GM12878 (cell line): ENCODE measurements at regions not wholly inside any gene's neighbourhood (a gene's known extent, or its start where the extent isn't known, plus 50 kb on each side); places are given as distances from the start of the nearest gene placed in this dataset.

Source experiments
- ATAC-seq: fragments of 200-7000 bp; cut with Tn5 transposase; 3 replicates; pipeline ENCODE4 v1.9.1; 2020; ENCODE audit warnings: mild to moderate bottlenecking, moderate library complexity
- BruUV-seq: library from RNA; stranded (reverse); fragments of 400-500 nt; replicated peaks from 2 replicates; lab custom pipeline; 2021; lab: Mats Ljungman, UMichigan
- CTCF ChIA-PET: fragments of 300-600 bp; sonication (Branson Sonifier 250); formaldehyde crosslinking; extraction: SDS; loops from one replicate; lab custom pipeline; 2021; ENCODE audit warnings: inconsistent platforms; lab: Yijun Ruan, JAX
- POLR2A ChIA-PET: fragments of 350-600 bp; formaldehyde crosslinking; extraction: SDS; loops from one replicate; lab custom pipeline; 2021; ENCODE audit warnings: inconsistent platforms; lab: Charles Lee
- RAD21 ChIA-PET: fragments of 300-600 bp; sonication (Branson Sonifier 250); formaldehyde crosslinking; loops from one replicate; lab custom pipeline; 2023; ENCODE audit warnings: antibody characterized with exemption; ENCODE audit not compliant: unreplicated experiment; lab: Charles Lee
- SMC1A ChIA-PET: fragments of 300-600 bp; sonication (Branson Sonifier 250); formaldehyde crosslinking; loops from one replicate; lab custom pipeline; 2023; ENCODE audit not compliant: unreplicated experiment, uncharacterized antibody; lab: Charles Lee
- DNase-seq: peaks from one replicate; pipeline ENCODE4 v3.0.0-alpha.2; 2011; ENCODE audit warnings: low read depth, low spot score
- FAIRE-seq: peaks from 3 replicates; lab custom pipeline; 2011; peaks lifted over from hg19 to GRCh38; lab: Jason Lieb, UNC
- H2AFZ ChIP-seq: 2 replicates; pipeline ENCODE4 v1.6.0; 2011; ENCODE audit warnings: low read depth, low read length, control low read depth; ENCODE audit not compliant: control insufficient read depth
- H3K27ac ChIP-seq: 2 replicates; pipeline ENCODE4 v1.5.1; 2011; ENCODE audit warnings: control low read depth; ENCODE audit not compliant: control insufficient read depth, insufficient read depth
- H3K27me3 ChIP-seq, 2 experiments: replicated peaks in 1 of 2; 2 replicates each; pipeline versions ENCODE4 v1.6.0 to v1.6.1; 2011; ENCODE audit warnings: low read length in 1 of 2; ENCODE audit not compliant: control insufficient read depth in 2 of 2, insufficient read depth in 2 of 2
- H3K36me3 ChIP-seq, 2 experiments: 2 replicates each; pipeline ENCODE4 v1.5.1; 2011; ENCODE audit warnings: low read length in 1 of 2; ENCODE audit not compliant: control insufficient read depth in 2 of 2, insufficient read depth in 2 of 2
- H3K4me1 ChIP-seq: 2 replicates; pipeline ENCODE4 v1.6.1; 2011; ENCODE audit warnings: mild to moderate bottlenecking, low read length, moderate library complexity, mixed read lengths; ENCODE audit not compliant: control insufficient read depth, insufficient read depth
- H3K4me2 ChIP-seq: 2 replicates; pipeline ENCODE4 v1.6.0; 2011; ENCODE audit warnings: control low read depth; ENCODE audit not compliant: control insufficient read depth, insufficient read depth
- H3K4me3 ChIP-seq: fragments of 200-600 bp; sonication (generic); 2 replicates; pipeline ENCODE4 v1.5.1; 2016
- H3K79me2 ChIP-seq: 2 replicates; pipeline ENCODE4 v1.6.0; 2011; ENCODE audit warnings: low read length; ENCODE audit not compliant: control insufficient read depth, insufficient read depth
- H3K9ac ChIP-seq: 2 replicates; pipeline ENCODE4 v1.8.0; 2011; ENCODE audit warnings: low read length, control low read depth, mixed read lengths; ENCODE audit not compliant: control insufficient read depth, insufficient read depth
- H3K9me3 ChIP-seq: replicated peaks from 3 replicates; pipeline ENCODE4 v1.5.1; 2011; ENCODE audit warnings: mild to moderate bottlenecking, low read length; ENCODE audit not compliant: control insufficient read depth, insufficient read depth
- H4K20me1 ChIP-seq: 2 replicates; pipeline ENCODE4 v1.6.0; 2011; ENCODE audit not compliant: control insufficient read depth, insufficient read depth
- BRCA1 ChIP-seq: IDR thresholded peaks from 2 replicates; pipeline ENCODE4 v1.6.1; 2011; ENCODE audit warnings: low read depth, low read length, improper control_type of control experiment
- CEBPB ChIP-seq, 2 experiments: fragments of 150-350 bp in 1 of 2; IDR thresholded peaks; 2 replicates each; pipeline ENCODE4 v1.6.1; 2012 to 2014; ENCODE audit warnings: low read depth in 2 of 2, low read length in 2 of 2, borderline replicate concordance in 1 of 2, inconsistent platforms in 1 of 2
- CREB1 ChIP-seq: IDR thresholded peaks from 2 replicates; pipeline ENCODE4 v1.6.1; 2012; ENCODE audit warnings: low read depth, mild to moderate bottlenecking, inconsistent platforms
- DPF2 ChIP-seq: fragments of 450-650 bp; IDR thresholded peaks from 2 replicates; pipeline ENCODE4 v1.6.1; 2017; ENCODE audit warnings: mild to moderate bottlenecking
- EP300 ChIP-seq, 2 experiments: fragments of 150-350 bp in 1 of 2; IDR thresholded peaks; 2 replicates each; pipeline ENCODE4 v1.6.1; 2011 to 2012; ENCODE audit warnings: low read depth in 2 of 2, low read length in 2 of 2, borderline replicate concordance in 1 of 2, improper control_type of control experiment in 1 of 2, inconsistent platforms in 1 of 2; ENCODE audit not compliant: control insufficient read depth in 1 of 2
- GATAD2B ChIP-seq: fragments of 450-650 bp; conservative IDR thresholded peaks from 2 replicates; pipeline ENCODE4 v1.6.1; 2017; ENCODE audit warnings: low read depth, mild to moderate bottlenecking, moderate library complexity
- IKZF2 ChIP-seq, 2 experiments: fragments of 450-650 bp; IDR thresholded peaks; 2 replicates each; pipeline ENCODE4 v1.6.1; 2017; ENCODE audit warnings: mild to moderate bottlenecking in 2 of 2, moderate library complexity in 2 of 2
- JUNB ChIP-seq: IDR thresholded peaks from 2 replicates; pipeline ENCODE4 v1.6.1; 2016; ENCODE audit warnings: antibody characterized with exemption, mild to moderate bottlenecking
- JUND ChIP-seq: IDR thresholded peaks from 2 replicates; pipeline ENCODE4 v1.6.1; 2012; ENCODE audit warnings: low read depth, mild to moderate bottlenecking, low read length, improper control_type of control experiment, moderate library complexity
- KDM1A ChIP-seq: fragments of 200-600 bp; sonication (generic); IDR thresholded peaks from 2 replicates; pipeline ENCODE4 v1.6.1; 2016; ENCODE audit warnings: borderline replicate concordance
- MYB ChIP-seq: fragments of 150-350 bp; IDR thresholded peaks from 2 replicates; pipeline ENCODE4 v1.6.1; 2014; ENCODE audit warnings: mild to moderate bottlenecking, low read depth, low read length, borderline replicate concordance
- NFIC ChIP-seq: IDR thresholded peaks from 2 replicates; pipeline ENCODE4 v1.6.1; 2012; ENCODE audit warnings: low read depth, mild to moderate bottlenecking, inconsistent platforms, low read length, moderate library complexity
- POU2F2 ChIP-seq: IDR thresholded peaks from 3 replicates; pipeline ENCODE4 v1.6.1; 2011; ENCODE audit warnings: low read depth, mild to moderate bottlenecking, low read length, borderline replicate concordance
- RBBP5 ChIP-seq: fragments of 200-600 bp; sonication (generic); conservative IDR thresholded peaks from 2 replicates; pipeline ENCODE4 v1.6.1; 2016
- SIN3A ChIP-seq: IDR thresholded peaks from 2 replicates; pipeline ENCODE4 v1.6.1; 2012; ENCODE audit warnings: low read depth, low read length, improper control_type of control experiment
- SMAD5 ChIP-seq: IDR thresholded peaks from 2 replicates; pipeline ENCODE4 v1.6.1; 2016; ENCODE audit warnings: antibody characterized with exemption, low read depth
- SMARCA5 ChIP-seq: fragments of 450-650 bp; IDR thresholded peaks from 2 replicates; pipeline ENCODE4 v1.6.1; 2017; ENCODE audit warnings: mild to moderate bottlenecking
- SMC3 ChIP-seq: IDR thresholded peaks from 2 replicates; pipeline ENCODE4 v1.6.1; 2011; ENCODE audit warnings: low read length, improper control_type of control experiment, borderline replicate concordance
- STAT3 ChIP-seq: IDR thresholded peaks from 2 replicates; pipeline ENCODE4 v1.6.1; 2011; ENCODE audit warnings: low read depth, low read length, improper control_type of control experiment
- TCF12 ChIP-seq: IDR thresholded peaks from 2 replicates; pipeline ENCODE4 v1.6.1; 2011; ENCODE audit warnings: low read depth, mild to moderate bottlenecking, low read length
- ZNF384 ChIP-seq: IDR thresholded peaks from 2 replicates; pipeline ENCODE4 v1.6.1; 2012; ENCODE audit warnings: low read depth, mild to moderate bottlenecking, low read length, improper control_type of control experiment, borderline replicate concordance
- ZSCAN29 ChIP-seq: fragments of 450-650 bp; IDR thresholded peaks from 2 replicates; pipeline ENCODE4 v1.6.1; 2017; ENCODE audit warnings: mild to moderate bottlenecking, moderate library complexity
- WGBS: methylation state at CpG from one replicate; pipeline ENCODE4 v1.1.6; 2016; ENCODE audit warnings: low lambda C conversion rate; ENCODE audit not compliant: insufficient replicate concordance, insufficient coverage; ENCODE audit errors: missing lambda C conversion rate; 5-methylcytosine and 5-hydroxymethylcytosine counted together
- in situ Hi-C: fragments of 300-500 bp; cut with MboI; formaldehyde crosslinking; loops from 9 replicates; pipeline ENCODE4 v1.14.3; 2018; ENCODE audit warnings: mixed read lengths
- intact Hi-C: fragments of 100-400 bp; cut with micrococcal nuclease; formaldehyde crosslinking; loops from one replicate; pipeline ENCODE4 v1.14.2; 2022; ENCODE audit not compliant: unreplicated experiment
- TF ChIP-seq, protein P1 (sequence below): fragments of 150-350 bp; IDR thresholded peaks from 2 replicates; pipeline ENCODE4 v1.6.1; 2016; ENCODE audit warnings: low read depth, low read length

DNA sequence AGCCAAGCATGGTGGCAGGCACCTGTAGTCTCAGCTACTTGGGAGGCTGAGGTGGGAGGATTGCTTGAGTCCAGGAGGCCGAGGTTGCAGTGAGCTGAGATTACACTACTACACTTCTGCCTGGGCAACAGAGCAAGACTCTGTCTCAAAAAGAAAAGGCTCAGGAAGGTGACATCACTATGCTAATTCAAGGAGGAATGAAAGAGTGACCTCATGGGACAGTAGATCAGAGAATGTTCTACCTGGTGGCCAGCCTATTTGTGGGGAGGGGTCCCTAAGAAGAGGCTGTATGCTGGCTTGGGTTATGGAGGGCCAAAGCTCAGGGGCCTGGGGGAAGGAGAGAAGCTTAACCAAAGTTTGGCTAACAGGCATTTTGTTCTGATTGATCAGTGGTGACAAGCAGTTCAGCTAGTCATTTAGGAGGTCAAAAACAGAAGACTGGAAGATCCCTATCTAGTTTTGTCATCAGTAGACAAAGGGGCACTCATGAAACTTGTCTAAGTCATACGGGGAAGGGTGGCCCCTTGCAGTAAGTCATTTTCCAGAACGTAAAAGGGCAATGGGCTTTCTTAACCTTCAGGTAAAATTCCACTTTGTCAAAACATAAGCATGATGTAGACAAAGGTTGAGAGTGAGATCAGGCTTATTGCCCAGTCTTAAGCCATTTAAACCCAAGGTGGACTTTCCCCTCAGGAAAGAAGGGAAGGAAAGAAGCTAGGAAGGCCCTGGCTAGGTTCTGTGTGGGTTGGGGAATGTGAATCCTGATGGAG is 60.8 kb upstream of the EEA1 start:
- H3K27me3 ChIP-seq, result no peaks in the 10 kb centered on the region
- FAIRE-seq (peak; percentile 7), DNase-seq (no peak), ATAC-seq (peak; percentile 62)
- peaks cover 42% of the 10 kb centered on the region for H3K4me1 ChIP-seq
- POLR2A ChIA-PET, result interaction anchor here (0.6 to 5.9 kb wide), 6 partner anchors 19 to 432 kb away, joined by 3 to 39 read pairs (median 4); no protein-coding TSS in a partner anchor
- no peaks in the 10 kb centered on the region; the same call in 1 of the 2 replicates for H3K79me2 ChIP-seq
- CTCF ChIA-PET, result interaction anchor here (0.6 to 10.5 kb wide), 10 partner anchors 18 to 427 kb away, joined by 3 to 166 read pairs (median 6); no protein-coding TSS in a partner anchor
- peak overlapping the region; percentile 1 for H3K4me2 ChIP-seq
- peak overlapping the region; percentile 94 for H3K27ac ChIP-seq
- intact Hi-C loops (loop anchor here (2.0 to 10.0 kb wide), 6 partner anchors 71 to 1115 kb away; no protein-coding TSS in a partner anchor), in situ Hi-C loops (loop anchor here (5.0 kb wide), 2 partner anchors 392 to 1112 kb away; no protein-coding TSS in a partner anchor)
- RAD21 ChIA-PET, result interaction anchor here (1.2 to 6.1 kb wide), 13 partner anchors 9 to 1112 kb away, joined by 3 to 104 read pairs (median 11); partner anchors contain the start of gene MRPL42
- peak overlapping the region; percentile 85 for H2AFZ ChIP-seq
- WGBS, result 3% methylated on average over 3 of the region's 3 CpGs
- H3K9ac ChIP-seq, result peak overlapping the region; percentile 57
- H3K4me3 ChIP-seq, result no peak overlapping the region
- no TSS peak for BruUV-seq
- peaks cover 5% of the 10 kb centered on the region for H3K9me3 ChIP-seq
- SMC1A ChIA-PET, result interaction anchor here (0.8 to 18.9 kb wide), 17 partner anchors 9 to 436 kb away, joined by 3 to 420 read pairs (median 5); partner anchors contain the start of genes EEA1 and PLEKHG7
- no peaks in the 10 kb centered on the region for H4K20me1 ChIP-seq
- H3K36me3 ChIP-seq, result no peaks in the 10 kb centered on the region
- TF ChIP-seq TCF12 (no peak), ZNF384 (no peak), CEBPB (IDR thresholded peaks at IDR 0.05; ENCODE audit: borderline replicate concordance in 1 of 2, low read depth in 2 of 2, low read length in 2 of 2) (peak in 1 of 2 experiments; percentile 67; a peak in 1 of 4 replicates), CREB1 (peak; percentile 62), BRCA1 (no peak), NFIC (peak; percentile 96), STAT3 (no peak), JUNB (peak; percentile 95), JUND (no peak), MYB (no peak), DPF2 (peak; percentile 16; the same call in 1 of the 2 replicates), IKZF2 (IDR thresholded peaks at IDR 0.05) (peak; percentile 61 to 72; a peak in 2 of 4 replicates), RBBP5 (no peak), ZSCAN29 (no peak), KDM1A (no peak), EP300 (IDR thresholded peaks at IDR 0.05; ENCODE audit: borderline replicate concordance in 1 of 2, control insufficient read depth in 1 of 2, low read depth in 2 of 2, low read length in 2 of 2) (peak in 1 of 2 experiments; percentile 13; a peak in 1 of 4 replicates), SMAD5 (0 out of 2 replicates have a peak, but pooled peaks have one; percentile 40), POU2F2 (no peak), SMARCA5 (peak; percentile 48; the same call in 1 of the 2 replicates), SMC3 (no peak; the same call in 1 of the 2 replicates), GATAD2B (no peak), SIN3A (no peak)
- TF ChIP-seq, protein P1, sequence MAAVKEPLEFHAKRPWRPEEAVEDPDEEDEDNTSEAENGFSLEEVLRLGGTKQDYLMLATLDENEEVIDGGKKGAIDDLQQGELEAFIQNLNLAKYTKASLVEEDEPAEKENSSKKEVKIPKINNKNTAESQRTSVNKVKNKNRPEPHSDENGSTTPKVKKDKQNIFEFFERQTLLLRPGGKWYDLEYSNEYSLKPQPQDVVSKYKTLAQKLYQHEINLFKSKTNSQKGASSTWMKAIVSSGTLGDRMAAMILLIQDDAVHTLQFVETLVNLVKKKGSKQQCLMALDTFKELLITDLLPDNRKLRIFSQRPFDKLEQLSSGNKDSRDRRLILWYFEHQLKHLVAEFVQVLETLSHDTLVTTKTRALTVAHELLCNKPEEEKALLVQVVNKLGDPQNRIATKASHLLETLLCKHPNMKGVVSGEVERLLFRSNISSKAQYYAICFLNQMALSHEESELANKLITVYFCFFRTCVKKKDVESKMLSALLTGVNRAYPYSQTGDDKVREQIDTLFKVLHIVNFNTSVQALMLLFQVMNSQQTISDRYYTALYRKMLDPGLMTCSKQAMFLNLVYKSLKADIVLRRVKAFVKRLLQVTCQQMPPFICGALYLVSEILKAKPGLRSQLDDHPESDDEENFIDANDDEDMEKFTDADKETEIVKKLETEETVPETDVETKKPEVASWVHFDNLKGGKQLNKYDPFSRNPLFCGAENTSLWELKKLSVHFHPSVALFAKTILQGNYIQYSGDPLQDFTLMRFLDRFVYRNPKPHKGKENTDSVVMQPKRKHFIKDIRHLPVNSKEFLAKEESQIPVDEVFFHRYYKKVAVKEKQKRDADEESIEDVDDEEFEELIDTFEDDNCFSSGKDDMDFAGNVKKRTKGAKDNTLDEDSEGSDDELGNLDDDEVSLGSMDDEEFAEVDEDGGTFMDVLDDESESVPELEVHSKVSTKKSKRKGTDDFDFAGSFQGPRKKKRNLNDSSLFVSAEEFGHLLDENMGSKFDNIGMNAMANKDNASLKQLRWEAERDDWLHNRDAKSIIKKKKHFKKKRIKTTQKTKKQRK, result no peak
